ENCODE measurements at regions not wholly inside any gene's neighbourhood (a gene's known extent, or its start where the extent isn't known, plus 50 kb on each side); places are given as distances from the start of the nearest gene placed in this dataset.

GRCh38 chr7:84469034-84469433, 274.4 kb upstream of the SEMA3A start:
- H3K9me3 ChIP-seq (replicated peaks; ENCODE audit: insufficient read depth, low read length) = no peaks in the 10 kb centered on the region
- H3F3A ChIP-seq (ENCODE audit: insufficient read depth, low read length) = no peaks in the 10 kb centered on the region
- no peak for TF ChIP-seq EZH2phosphoT487 (IDR thresholded peaks at IDR 0.05; ENCODE audit: low read length)
- no peak for TF ChIP-seq CTCF (IDR thresholded peaks at IDR 0.05; ENCODE audit: low read length)
- no peak for TF ChIP-seq EZH2 (optimal IDR thresholded peaks at IDR 0.05; ENCODE audit: low read depth, low read length)
- H3K4me1 ChIP-seq (ENCODE audit: low read length) = no peaks in the 10 kb centered on the region
- no peaks in the 10 kb centered on the region for H3K79me2 ChIP-seq (ENCODE audit: low read length)
- H3K4me2 ChIP-seq (ENCODE audit: low read depth, low read length) = no peak overlapping the region
- no peak for DNase-seq
- no peak overlapping the region for H3K4me3 ChIP-seq (ENCODE audit: low read length)
- H3K27me3 ChIP-seq (replicated peaks; ENCODE audit: insufficient read depth, low read length) = no peaks in the 10 kb centered on the region
- H4K20me1 ChIP-seq (ENCODE audit: insufficient read depth, low read length) = no peaks in the 10 kb centered on the region
- no peaks in the 10 kb centered on the region for H3K9me2 ChIP-seq (replicated peaks; ENCODE audit: insufficient read depth, low read length)
- H3K9ac ChIP-seq (ENCODE audit: low read length) = no peak overlapping the region
- H3K27ac ChIP-seq (ENCODE audit: low read length) = no peak overlapping the region
- H3K36me3 ChIP-seq (replicated peaks; ENCODE audit: insufficient read depth, low read length) = no peaks in the 10 kb centered on the region
- no peak overlapping the region for H2AFZ ChIP-seq (ENCODE audit: low read length)

GRCh38 chr7:84462259-84462658, 267.7 kb upstream of the SEMA3A start:
- H3K27ac ChIP-seq (ENCODE audit: low read length) = no peak overlapping the region
- no peaks in the 10 kb centered on the region for H3K9me2 ChIP-seq (replicated peaks; ENCODE audit: insufficient read depth, low read length)
- H3K4me1 ChIP-seq (ENCODE audit: low read length) = no peaks in the 10 kb centered on the region
- no peak for DNase-seq
- no peaks in the 10 kb centered on the region for H3K9me3 ChIP-seq (replicated peaks; ENCODE audit: insufficient read depth, low read length)
- H4K20me1 ChIP-seq (ENCODE audit: insufficient read depth, low read length) = no peaks in the 10 kb centered on the region
- H3K36me3 ChIP-seq (replicated peaks; ENCODE audit: insufficient read depth, low read length) = no peaks in the 10 kb centered on the region
- H3K9ac ChIP-seq (ENCODE audit: low read length) = no peak overlapping the region
- H3K79me2 ChIP-seq (ENCODE audit: low read length) = no peaks in the 10 kb centered on the region
- no peak overlapping the region for H3K4me3 ChIP-seq (ENCODE audit: low read length)
- no peaks in the 10 kb centered on the region for H3K27me3 ChIP-seq (replicated peaks; ENCODE audit: insufficient read depth, low read length)
- H3K4me2 ChIP-seq (ENCODE audit: low read depth, low read length) = no peak overlapping the region
- H2AFZ ChIP-seq (ENCODE audit: low read length) = no peak overlapping the region
- H3F3A ChIP-seq (ENCODE audit: insufficient read depth, low read length) = no peaks in the 10 kb centered on the region
- TF ChIP-seq EZH2 (optimal IDR thresholded peaks at IDR 0.05; ENCODE audit: low read depth, low read length) = no peak
- no peak for TF ChIP-seq EZH2phosphoT487 (IDR thresholded peaks at IDR 0.05; ENCODE audit: low read length)
- no peak for TF ChIP-seq CTCF (IDR thresholded peaks at IDR 0.05; ENCODE audit: low read length)

- Histone ChIP-seq H3K9me2 (replicated peaks; ENCODE audit: insufficient read depth, low read length) (no peaks in the 10 kb centered on the region), H3K79me2 (ENCODE audit: low read length) (no peaks in the 10 kb centered on the region), H3K9me3 (replicated peaks; ENCODE audit: insufficient read depth, low read length) (no peaks in the 10 kb centered on the region), H3K36me3 (replicated peaks; ENCODE audit: insufficient read depth, low read length) (no peaks in the 10 kb centered on the region), H4K20me1 (ENCODE audit: insufficient read depth, low read length) (no peaks in the 10 kb centered on the region), H3K27ac (ENCODE audit: low read length) (no peak overlapping the region), H3K4me2 (ENCODE audit: low read depth, low read length) (no peak overlapping the region), H3K27me3 (replicated peaks; ENCODE audit: insufficient read depth, low read length) (no peaks in the 10 kb centered on the region), H2AFZ (ENCODE audit: low read length) (no peak overlapping the region), H3K9ac (ENCODE audit: low read length) (no peak overlapping the region), H3K4me1 (ENCODE audit: low read length) (no peaks in the 10 kb centered on the region), H3F3A (ENCODE audit: insufficient read depth, low read length) (no peaks in the 10 kb centered on the region), H3K4me3 (ENCODE audit: low read length) (no peak overlapping the region)
- TF ChIP-seq EZH2 (optimal IDR thresholded peaks at IDR 0.05; ENCODE audit: low read depth, low read length) (no peak), EZH2phosphoT487 (IDR thresholded peaks at IDR 0.05; ENCODE audit: low read length) (no peak), CTCF (IDR thresholded peaks at IDR 0.05; ENCODE audit: low read length) (no peak)
- no peak for DNase-seq
These were observed 266.5 kb upstream of the SEMA3A start for GRCh38 chr7:84461093-84461492.

Data from MM.1S (cell line).